ENCODE measurements at regions not wholly inside any gene's neighbourhood (a gene's known extent, or its start where the extent isn't known, plus 50 kb on each side); places are given as distances from the start of the nearest gene placed in this dataset.

- Histone ChIP-seq H3K27me3 (ENCODE audit: insufficient read depth, low read length) (no peaks in the 10 kb centered on the region), H2BK20ac (ENCODE audit: low read depth, low read length, poor library complexity, severe bottlenecking) (no peak overlapping the region), H3K4me2 (ENCODE audit: insufficient read depth, insufficient read length, low read length) (no peak overlapping the region), H4K5ac (ENCODE audit: insufficient read length, low read depth, low read length) (no peak overlapping the region), H2BK12ac (ENCODE audit: insufficient read length, low read depth, low read length) (no peak overlapping the region), H2BK15ac (ENCODE audit: low read depth, low read length) (no peak overlapping the region), H3K79me2 (ENCODE audit: insufficient read depth, low read length) (no peaks in the 10 kb centered on the region), H3K9me3 (ENCODE audit: control insufficient read depth, low read depth, low read length) (no peaks in the 10 kb centered on the region), H3K4ac (ENCODE audit: low read depth, low read length) (no peak overlapping the region), H3K18ac (ENCODE audit: insufficient read length, low read depth, low read length) (no peak overlapping the region), H3K14ac (ENCODE audit: insufficient read depth, low read length) (no peak overlapping the region), H4K8ac (replicated peaks; ENCODE audit: insufficient read length, low read depth, low read length) (no peak overlapping the region), H3K27ac (ENCODE audit: insufficient read length, low read depth, low read length) (no peak overlapping the region), H2BK120ac (ENCODE audit: low read depth, low read length, poor library complexity, severe bottlenecking) (no peak overlapping the region), H2AK5ac (ENCODE audit: insufficient read length, low read length) (no peak overlapping the region), H3T11ph (ENCODE audit: low read length) (no peak overlapping the region), H4K91ac (ENCODE audit: insufficient read length, low read depth, low read length) (no peak overlapping the region), H3K23ac (ENCODE audit: insufficient read length, low read depth, low read length) (no peak overlapping the region), H3K79me1 (ENCODE audit: insufficient read depth, low read depth, low read length, poor library complexity, severe bottlenecking) (no peaks in the 10 kb centered on the region), H2AFZ (ENCODE audit: low read length) (no peak overlapping the region), H3K9ac (ENCODE audit: extremely low read depth, insufficient read length, low read length) (no peak overlapping the region), H3K4me1 (ENCODE audit: insufficient read depth, low read length) (no peaks in the 10 kb centered on the region), H3K56ac (ENCODE audit: insufficient read length, low read depth, low read length) (no peak overlapping the region), H4K20me1 (ENCODE audit: control insufficient read depth, insufficient read depth, insufficient read length) (no peaks in the 10 kb centered on the region), H3K23me2 (ENCODE audit: insufficient read length, low read depth, low read length, poor library complexity, severe bottlenecking) (no peaks in the 10 kb centered on the region), H2BK5ac (ENCODE audit: insufficient read length, low read length) (no peak overlapping the region)
- Mint-ChIP-seq H3K9me3 (no peaks in the 10 kb centered on the region; a peak in 1 of 5 replicates), H3K4me1 (no peaks in the 10 kb centered on the region), H3K4me3 (no peak overlapping the region), H3K36me3 (ENCODE audit: insufficient read depth in 1 of 3, low read depth in 3 of 3) (no peaks in the 10 kb centered on the region), H3K27me3 (ENCODE audit: low read depth) (no peaks in the 10 kb centered on the region), H3K27ac (no peak overlapping the region)
- DNase-seq: no peak
- WGBS (ENCODE audit: extremely low coverage, insufficient read length, low lambda C conversion rate): no CpG with 5 or more reads among the region's 2 CpGs
- no peak for TF ChIP-seq CTCF (conservative IDR thresholded peaks at IDR 0.05)
These were observed 465.6 kb downstream of the HDGFL1 start for GRCh38 chr6:23034926-23035325.
